Breast epithelium (tissue), 3 donors: ENCODE measurements at regions not wholly inside any gene's neighbourhood (a gene's known extent, or its start where the extent isn't known, plus 50 kb on each side); places are given as distances from the start of the nearest gene placed in this dataset.

Experiments
- CTCF ChIP-seq, 3 donors: fragments of 450-650 bp; IDR thresholded peaks; one replicate each; pipeline ENCODE4 v1.5.1; 2016 to 2017; ENCODE audit warnings: antibody characterized with exemption in 3 of 3, mild to moderate bottlenecking in 3 of 3, moderate library complexity in 3 of 3
- POLR2A ChIP-seq: fragments of 450-650 bp; IDR thresholded peaks from one replicate; pipeline ENCODE4 v1.6.1; 2016; ENCODE audit warnings: antibody characterized with exemption, mild to moderate bottlenecking, moderate library complexity

GRCh38 chr10:89073719-89074118 lies 83.1 kb downstream of the FAS start:
- TF ChIP-seq CTCF (IDR thresholded peaks at IDR 0.05) (no peak), POLR2A (no peak)
